ENCODE measurements at regions not wholly inside any gene's neighbourhood (a gene's known extent, or its start where the extent isn't known, plus 50 kb on each side); places are given as distances from the start of the nearest gene placed in this dataset.

- TF ChIP-seq CTCF (IDR thresholded peaks at IDR 0.05), result no peak
- Histone ChIP-seq H3K9me3 (no peaks in the 10 kb centered on the region), H3K27me3 (no peaks in the 10 kb centered on the region), H3K27ac (no peak overlapping the region), H3K4me3 (no peak overlapping the region), H3K36me3 (no peaks in the 10 kb centered on the region), H3K4me1 (no peaks in the 10 kb centered on the region)
- intact Hi-C loops (cut with DNase I), result no loop called here
- DNase-seq (ENCODE audit: low spot score in 2 of 2), result no peak
These were observed 96.8 kb upstream of the USP15 start for GRCh38 chr12:62163368-62163767.

- no peaks in the 10 kb centered on the region for H3K4me1 ChIP-seq
- H3K27ac ChIP-seq, result no peak overlapping the region
- DNase-seq (ENCODE audit: low spot score in 2 of 2), result no peak
- no peak overlapping the region for H3K4me3 ChIP-seq
- intact Hi-C loops (cut with DNase I), result no loop called here
- no peaks in the 10 kb centered on the region for H3K9me3 ChIP-seq
- H3K27me3 ChIP-seq, result no peaks in the 10 kb centered on the region
- TF ChIP-seq CTCF (IDR thresholded peaks at IDR 0.05), result no peak
- H3K36me3 ChIP-seq, result no peaks in the 10 kb centered on the region
These were observed 96.2 kb upstream of the USP15 start for GRCh38 chr12:62164036-62164435.

- H3K27me3 ChIP-seq, result no peaks in the 10 kb centered on the region
- intact Hi-C loops (cut with DNase I), result no loop called here
- H3K4me3 ChIP-seq, result no peak overlapping the region
- H3K9me3 ChIP-seq, result no peaks in the 10 kb centered on the region
- no peaks in the 10 kb centered on the region for H3K4me1 ChIP-seq
- H3K36me3 ChIP-seq, result no peaks in the 10 kb centered on the region
- TF ChIP-seq CTCF (IDR thresholded peaks at IDR 0.05), result no peak
- H3K27ac ChIP-seq, result no peak overlapping the region
- no peak for DNase-seq (ENCODE audit: low spot score in 2 of 2)
These were observed 93.7 kb upstream of the USP15 start for GRCh38 chr12:62166525-62166924.

- intact Hi-C loops (cut with DNase I), result no loop called here
- no peak overlapping the region for H3K4me3 ChIP-seq
- H3K36me3 ChIP-seq, result no peaks in the 10 kb centered on the region
- no peak for TF ChIP-seq CTCF (IDR thresholded peaks at IDR 0.05)
- no peaks in the 10 kb centered on the region for H3K9me3 ChIP-seq
- no peaks in the 10 kb centered on the region for H3K4me1 ChIP-seq
- no peaks in the 10 kb centered on the region for H3K27me3 ChIP-seq
- H3K27ac ChIP-seq, result no peak overlapping the region
- DNase-seq (ENCODE audit: low spot score in 2 of 2), result no peak
These were observed 91.8 kb upstream of the USP15 start for GRCh38 chr12:62168411-62168810.

GRCh38 chr12:62170241-62170640 lies 90.0 kb upstream of the USP15 start:
- DNase-seq (ENCODE audit: low spot score in 2 of 2), result no peak
- intact Hi-C loops (cut with DNase I), result no loop called here
- H3K4me1 ChIP-seq, result no peaks in the 10 kb centered on the region
- no peaks in the 10 kb centered on the region for H3K36me3 ChIP-seq
- no peak for TF ChIP-seq CTCF (IDR thresholded peaks at IDR 0.05)
- no peak overlapping the region for H3K27ac ChIP-seq
- no peak overlapping the region for H3K4me3 ChIP-seq
- no peaks in the 10 kb centered on the region for H3K9me3 ChIP-seq
- H3K27me3 ChIP-seq, result no peaks in the 10 kb centered on the region

Measured in ascending aorta (tissue), 2 donors.